22Rv1 (cell line): ENCODE measurements at regions not wholly inside any gene's neighbourhood (a gene's known extent, or its start where the extent isn't known, plus 50 kb on each side); places are given as distances from the start of the nearest gene placed in this dataset.

ENCODE experiments used
- ZFX ChIP-seq: fragments of 450-650 bp; IDR thresholded peaks from 2 replicates; pipeline ENCODE4 v1.6.1; 2017; ENCODE audit warnings: antibody characterized with exemption, borderline replicate concordance
- TF ChIP-seq, protein P1 (sequence below): fragments of 450-650 bp; IDR thresholded peaks from 2 replicates; pipeline ENCODE4 v1.5.1; 2017; ENCODE audit warnings: mild to moderate bottlenecking

DNA sequence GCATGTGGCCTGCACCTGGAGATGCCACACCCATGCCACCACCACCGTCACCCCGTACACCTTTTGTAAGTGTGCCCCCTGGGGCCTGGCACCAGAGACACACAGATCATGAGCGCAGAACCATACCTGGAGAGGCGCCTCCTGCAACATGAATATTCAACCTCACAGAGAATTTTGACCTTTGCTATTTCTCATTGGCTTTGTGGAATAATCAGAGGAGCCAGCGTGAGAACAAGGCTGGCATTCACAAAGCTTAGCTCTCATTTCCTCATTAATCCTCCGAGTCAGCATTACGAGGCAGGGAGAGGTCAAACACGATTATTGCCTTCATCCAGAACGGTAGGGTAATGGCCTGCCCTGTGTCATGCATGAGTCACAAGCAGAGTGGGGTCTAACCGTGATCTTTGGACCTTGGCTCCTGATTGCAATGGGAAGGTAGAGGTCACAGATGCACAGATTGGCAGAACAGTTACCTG lies 73.0 kb upstream of the POMGNT2 start:
- TF ChIP-seq, protein P1, sequence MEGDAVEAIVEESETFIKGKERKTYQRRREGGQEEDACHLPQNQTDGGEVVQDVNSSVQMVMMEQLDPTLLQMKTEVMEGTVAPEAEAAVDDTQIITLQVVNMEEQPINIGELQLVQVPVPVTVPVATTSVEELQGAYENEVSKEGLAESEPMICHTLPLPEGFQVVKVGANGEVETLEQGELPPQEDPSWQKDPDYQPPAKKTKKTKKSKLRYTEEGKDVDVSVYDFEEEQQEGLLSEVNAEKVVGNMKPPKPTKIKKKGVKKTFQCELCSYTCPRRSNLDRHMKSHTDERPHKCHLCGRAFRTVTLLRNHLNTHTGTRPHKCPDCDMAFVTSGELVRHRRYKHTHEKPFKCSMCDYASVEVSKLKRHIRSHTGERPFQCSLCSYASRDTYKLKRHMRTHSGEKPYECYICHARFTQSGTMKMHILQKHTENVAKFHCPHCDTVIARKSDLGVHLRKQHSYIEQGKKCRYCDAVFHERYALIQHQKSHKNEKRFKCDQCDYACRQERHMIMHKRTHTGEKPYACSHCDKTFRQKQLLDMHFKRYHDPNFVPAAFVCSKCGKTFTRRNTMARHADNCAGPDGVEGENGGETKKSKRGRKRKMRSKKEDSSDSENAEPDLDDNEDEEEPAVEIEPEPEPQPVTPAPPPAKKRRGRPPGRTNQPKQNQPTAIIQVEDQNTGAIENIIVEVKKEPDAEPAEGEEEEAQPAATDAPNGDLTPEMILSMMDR: no peak
- TF ChIP-seq ZFX: no peak
